ENCODE measurements at regions not wholly inside any gene's neighbourhood (a gene's known extent, or its start where the extent isn't known, plus 50 kb on each side); places are given as distances from the start of the nearest gene placed in this dataset.
"Not testable (repeated sequence)": the region's sequence is repeated elsewhere in the genome, so short reads cannot be mapped to it uniquely, and the experiment has no call there.

DNA sequence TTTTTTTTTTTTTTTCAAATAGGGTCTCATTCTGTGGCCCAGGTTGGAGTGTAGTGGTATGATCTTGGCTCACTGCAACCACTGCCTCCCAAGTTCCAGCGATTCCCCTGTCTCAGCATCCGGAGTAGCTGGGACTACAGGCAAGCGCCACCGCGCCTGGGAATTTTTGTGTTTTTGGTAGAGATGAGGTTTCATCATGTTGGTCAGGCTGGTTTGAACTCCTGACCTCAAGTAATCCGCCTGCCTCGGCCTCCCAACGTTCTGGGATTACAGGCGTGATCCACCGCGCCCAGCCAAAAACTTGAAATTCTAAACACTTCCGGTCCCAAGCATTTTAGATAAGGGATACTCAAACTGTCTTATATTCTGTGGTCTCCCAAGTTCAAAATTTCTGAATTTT is 718.9 kb upstream of the MEF2C start:
- DNase-seq = no peak

DNA sequence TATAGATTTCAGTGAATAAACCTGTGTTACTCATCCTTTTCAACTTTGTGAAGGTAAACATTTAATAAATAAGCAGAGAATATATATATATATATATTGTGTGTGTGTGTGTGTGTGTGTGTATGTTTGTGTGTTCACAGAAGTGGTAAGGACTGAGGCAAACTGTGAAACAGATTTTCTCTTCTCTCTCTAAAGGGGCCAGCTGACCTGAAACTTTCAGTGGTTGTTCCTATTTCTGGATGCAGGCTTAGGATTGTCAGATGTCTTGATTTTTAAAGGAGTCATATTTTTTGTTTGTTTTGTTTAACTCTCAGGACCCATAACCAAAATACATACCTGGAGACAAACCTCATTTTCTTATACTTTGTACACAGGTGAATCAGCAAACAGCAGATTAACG is 714.9 kb upstream of the MEF2C start:
- no peak for DNase-seq

DNA sequence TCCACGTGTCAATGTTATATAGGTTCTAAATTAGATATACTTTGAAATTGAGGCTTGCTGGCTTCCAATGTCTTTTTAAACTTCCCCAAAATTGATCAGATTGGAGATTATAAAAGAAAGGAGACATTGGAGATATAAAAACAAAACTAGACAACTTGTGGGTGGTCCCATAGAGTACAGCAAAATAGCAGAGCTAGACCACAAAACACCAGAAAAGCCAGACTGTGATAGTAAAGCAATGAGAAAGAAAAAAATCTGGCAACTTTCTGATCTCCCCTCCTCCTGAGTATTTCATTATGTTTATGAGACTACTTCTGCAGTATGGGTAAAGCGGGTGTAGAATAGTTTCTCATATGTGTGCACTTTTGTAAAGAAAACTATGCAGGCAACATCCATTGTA is 713.8 kb upstream of the MEF2C start:
- no peak for DNase-seq

DNA sequence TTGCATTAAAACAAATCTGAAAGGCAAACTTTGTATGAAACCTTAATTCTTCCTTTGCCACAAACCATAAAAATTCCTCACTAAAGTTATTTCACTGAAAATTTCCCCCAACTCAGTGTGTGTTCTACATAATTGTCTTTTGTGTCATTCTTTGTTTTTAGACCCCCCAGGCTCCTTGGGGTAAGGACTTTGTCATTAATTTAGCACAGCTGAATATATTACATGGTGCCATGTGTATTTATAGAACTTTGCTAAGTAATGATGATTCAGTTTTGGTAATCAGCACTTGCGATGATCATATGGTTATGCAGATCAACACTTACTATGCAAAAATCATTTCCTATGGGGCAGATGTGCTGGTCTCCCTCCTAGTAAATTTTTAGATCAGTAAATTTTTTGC is 712.1 kb upstream of the MEF2C start:
- DNase-seq = no peak

DNA sequence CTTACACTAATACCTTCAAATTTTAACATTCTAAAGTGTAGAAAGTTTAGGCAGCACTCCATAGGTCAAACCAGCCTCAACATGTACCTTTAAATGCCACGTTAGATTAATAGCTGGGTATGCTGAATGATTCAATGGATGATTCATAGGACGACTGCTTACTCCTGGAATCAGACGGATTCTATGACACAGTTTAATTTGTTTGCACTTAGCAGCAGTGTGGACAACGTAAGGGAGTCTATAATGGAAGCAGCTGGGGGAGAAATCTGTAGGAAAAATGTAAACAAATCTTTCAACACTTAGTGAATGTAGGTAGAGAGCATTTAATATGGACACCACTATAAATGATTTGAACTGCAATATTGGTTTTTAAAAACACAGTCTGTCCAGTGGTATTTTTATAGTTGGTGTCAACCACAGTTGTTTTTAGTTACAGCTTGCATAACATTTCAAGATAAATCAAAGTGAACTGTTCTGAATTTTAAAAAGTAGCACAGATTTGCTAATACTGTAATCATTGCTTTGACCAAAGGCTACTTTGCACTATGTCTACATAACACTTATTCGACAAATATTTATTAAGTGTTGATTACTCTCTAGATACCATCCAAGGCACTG is 701.5 kb upstream of the MEF2C start:
- DNase-seq = no peak

DNA sequence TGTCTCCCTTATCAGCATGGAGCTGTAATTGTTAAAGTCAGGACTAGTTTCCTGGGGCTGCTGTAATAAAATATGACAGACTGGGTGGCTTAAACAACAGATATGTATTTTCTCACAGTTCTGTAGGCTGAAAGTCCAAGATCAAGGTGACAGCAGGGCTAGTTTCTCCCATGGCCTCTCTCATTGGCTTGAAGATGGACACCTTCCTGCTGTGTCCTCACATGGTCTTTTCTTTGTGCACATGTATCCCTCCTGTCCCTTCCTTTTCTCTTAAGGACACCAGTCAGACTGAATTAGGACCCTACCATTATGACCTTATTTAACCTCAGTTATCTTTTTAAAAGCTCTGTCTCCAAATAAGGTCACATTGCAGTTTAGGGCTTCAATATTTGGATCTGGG is 700.5 kb upstream of the MEF2C start:
- no peak for DNase-seq

DNA sequence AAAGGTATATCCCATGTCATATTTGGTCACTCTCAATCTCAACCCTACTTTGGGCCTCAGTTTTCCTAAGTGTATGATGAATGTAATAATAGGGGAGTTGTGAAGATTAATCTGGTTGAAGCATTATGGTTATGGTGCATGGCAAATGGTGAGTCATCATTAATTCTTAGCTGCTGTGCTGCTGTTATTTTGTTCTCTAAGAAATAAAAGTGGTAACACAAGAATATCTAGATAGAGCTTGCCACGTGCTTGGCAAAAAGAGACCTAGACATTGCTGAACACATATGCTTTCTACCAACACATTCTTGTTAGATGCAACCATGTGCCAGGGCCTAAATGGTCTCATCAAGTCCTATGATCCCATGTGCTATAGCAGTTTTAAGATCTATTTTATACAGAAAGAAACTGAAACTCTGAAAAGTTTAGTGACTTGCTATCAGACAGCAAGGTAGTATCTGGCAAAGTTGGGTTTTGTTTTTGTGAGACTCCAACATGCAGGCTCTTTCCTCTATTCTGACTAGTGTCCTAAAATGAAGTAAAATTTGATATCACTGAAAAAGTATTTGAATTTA is 699.9 kb upstream of the MEF2C start:
- no peak for DNase-seq

DNA sequence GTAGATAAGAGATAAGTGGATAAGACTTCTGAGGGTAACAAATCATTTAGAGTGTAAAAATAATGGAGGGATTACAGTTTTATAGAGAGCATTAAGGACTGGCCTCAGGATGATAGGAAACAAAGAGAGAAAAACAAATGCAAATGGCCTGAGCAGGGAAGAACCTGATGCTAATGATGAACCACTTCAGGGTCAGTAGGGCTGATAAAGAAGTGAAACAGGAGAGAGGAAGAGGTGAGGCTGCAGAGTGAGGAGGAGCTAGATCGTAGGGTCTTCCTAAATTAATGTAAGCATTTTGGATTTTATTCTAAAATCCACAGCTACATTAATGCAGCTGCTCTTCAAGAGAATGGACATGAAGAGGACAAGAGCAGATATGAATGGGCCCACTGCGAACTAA is 698.0 kb upstream of the MEF2C start:
- DNase-seq = no peak

DNA sequence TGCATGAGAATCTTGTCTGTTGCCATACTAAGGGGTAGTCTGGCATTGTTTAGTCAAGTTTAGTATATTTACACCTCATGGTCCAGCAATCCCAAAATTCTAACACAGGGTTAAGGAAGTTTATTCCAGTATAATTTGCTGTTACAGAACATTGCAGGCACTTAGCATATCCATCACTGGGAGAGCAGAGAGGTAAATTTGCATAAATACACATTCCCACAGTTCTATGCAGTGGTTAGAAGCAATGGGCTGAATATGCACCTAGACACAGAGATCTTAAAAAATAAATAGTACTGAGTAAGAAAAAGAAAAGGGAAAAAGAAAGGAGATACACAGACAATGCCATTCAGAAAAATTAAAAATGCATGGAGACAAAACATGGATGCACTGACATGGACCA is 692.3 kb upstream of the MEF2C start:
- no peak for DNase-seq

DNA sequence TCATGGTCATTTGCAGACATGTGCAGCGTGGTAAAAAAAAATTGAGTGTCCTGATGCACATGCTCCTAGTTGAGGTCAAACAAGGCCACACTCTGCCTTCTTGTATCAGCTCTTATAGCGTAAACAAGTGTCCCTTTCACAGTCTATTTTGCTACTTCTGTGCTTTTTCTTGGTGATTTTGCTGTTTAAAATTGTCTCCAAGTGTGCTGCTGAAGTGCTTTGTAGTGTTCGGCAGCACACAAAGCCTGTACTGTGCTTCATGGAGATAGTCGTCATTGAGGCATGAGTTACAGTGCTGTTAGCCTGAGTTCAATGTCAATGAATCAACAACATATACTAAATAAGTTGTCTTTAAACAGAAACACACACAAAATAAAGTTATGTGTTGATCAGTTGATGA is 690.4 kb upstream of the MEF2C start:
- no peak for DNase-seq

DNA sequence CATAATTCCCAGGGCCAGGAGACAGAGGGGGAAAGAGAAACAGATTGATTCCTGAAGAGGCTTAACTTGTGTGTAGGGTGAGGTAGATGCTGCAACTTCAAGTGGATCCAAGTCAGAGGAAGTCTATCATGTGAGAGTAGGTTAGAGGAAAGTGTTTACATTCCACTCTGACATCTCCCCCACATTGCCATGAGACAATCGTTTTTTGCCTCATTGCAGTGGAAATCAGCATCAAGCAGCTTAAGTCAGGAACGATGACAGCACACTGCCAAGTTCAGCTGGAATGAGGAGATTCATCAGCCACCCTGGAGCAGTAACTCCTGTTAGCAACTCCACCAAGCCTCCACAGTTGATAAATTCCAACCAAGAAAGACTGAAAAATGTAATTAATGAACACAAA is 689.7 kb upstream of the MEF2C start:
- DNase-seq = no peak

DNA sequence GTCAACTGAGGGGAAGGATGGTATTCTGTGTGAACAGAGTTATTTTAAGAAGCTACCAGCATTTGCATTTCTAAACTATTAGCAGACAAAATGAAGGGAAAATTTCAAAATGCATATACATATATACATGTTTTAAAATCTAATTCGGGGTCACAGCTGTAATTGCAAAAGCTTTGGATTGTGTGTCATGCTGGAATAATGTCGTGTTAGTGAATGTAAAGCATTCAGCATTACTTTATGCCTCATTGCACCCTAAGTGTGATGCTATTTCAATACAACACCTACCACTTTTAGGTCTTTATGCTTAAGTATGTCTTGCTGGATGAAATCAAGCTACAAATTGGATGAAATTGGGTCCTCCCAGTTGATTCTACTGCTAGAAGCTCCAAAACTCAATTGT is 687.6 kb upstream of the MEF2C start:
- DNase-seq = no peak

DNA sequence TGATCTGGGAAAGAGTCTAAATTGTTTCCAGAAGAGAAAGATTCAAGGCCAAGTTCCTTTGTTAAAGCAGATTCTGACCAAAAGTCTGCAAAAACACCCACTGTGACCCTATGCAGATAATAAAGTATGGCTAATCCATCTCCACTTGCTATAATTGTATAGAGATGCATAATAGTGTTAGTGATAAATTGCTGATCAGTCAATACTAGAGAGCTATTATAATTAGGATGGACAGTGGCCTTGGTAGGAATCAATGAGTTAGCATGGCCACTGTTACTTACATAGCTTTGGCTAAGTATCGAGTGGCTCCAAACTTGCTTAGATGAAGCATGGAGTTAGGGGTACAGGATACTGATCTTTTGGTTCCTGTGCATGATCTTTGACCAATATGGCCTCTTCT is 683.4 kb upstream of the MEF2C start:
- DNase-seq = no peak

DNA sequence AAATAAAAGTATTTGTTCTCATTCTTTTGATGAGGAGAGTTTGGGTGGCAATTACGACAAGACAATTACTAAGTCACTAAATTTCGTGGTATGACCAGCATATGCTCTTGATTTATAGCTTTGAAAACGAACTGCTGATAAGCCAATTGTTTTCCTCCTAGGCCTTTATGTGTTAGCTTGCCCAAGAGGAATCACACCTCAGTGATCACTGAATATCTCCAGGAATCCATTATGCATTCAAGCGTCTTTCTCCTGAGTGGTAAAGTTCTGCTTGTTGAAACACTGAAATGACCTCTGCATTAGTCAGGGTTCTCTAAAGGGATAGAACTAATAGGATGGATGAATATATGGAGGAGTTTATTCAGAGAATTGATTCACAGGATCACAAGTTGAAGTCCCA is 677.7 kb upstream of the MEF2C start:
- DNase-seq = no peak

DNA sequence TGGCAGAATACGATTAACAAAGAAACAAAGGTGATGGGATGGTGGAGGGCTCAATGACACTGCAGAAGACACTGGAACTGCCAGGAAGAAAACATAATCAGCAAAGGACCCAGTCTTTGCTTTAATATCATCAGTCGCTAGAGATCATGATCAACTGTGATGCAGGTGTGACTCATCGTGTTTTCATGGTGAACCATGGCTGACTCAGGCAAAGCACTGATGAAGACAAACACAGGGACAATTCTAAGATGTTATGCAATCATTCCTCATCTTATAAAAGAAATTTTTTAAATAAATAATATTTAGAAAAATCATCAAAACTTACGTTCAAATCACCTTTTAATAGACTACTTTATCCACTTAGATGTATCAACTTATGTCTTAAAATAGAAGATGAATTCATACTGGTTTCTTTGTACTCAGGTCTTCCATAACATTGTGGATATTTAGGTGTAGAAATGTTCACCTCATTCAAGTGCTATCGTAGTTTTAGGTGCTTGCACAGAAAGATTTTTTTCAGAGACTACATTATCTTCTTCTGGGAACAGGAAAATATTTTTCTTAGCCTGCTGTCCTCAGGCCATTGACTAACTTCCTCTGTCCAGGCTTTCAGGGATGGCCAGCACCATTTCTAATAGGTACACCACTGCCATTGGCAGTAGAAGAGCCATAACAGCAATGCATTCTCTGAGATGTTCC is 673.4 kb upstream of the MEF2C start:
- no peak for DNase-seq

DNA sequence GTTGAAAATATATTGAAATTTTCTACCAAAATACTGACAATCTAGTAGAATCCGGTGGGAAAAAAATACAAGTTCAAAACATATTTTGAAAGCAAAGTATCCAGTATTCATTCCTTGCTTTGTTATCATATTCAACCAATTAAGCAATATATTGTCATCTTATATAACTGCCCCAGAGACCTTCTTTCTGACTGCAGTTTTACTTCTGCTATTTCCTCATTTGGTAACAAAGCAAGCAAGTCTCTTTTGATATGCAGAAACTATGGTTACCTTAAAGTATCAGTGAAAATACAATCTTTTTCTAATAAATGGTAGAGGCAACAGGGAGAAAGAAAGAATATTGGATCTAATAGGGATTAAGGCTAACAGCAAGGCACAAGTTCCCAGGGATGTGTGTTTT is 663.7 kb upstream of the MEF2C start:
- DNase-seq = no peak

DNA sequence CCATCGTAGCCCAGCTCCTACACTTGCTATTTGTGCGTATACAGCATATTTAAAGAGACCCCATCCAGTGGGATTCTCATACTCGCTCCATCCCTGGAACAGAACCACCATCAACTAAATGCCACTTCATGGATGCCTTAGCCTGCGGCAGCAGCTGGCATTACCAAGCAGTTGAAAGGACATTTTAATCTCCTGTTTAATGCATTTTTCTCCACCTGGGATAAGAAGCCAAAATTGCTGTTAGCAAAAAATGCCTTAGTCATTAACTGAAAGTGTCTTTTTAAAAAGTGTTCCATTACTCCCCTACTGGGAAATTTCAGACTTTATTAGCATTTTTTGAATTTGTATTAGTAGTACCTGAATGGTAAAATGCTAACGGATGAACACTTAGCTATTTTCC is 662.6 kb upstream of the MEF2C start:
- no peak for DNase-seq

DNA sequence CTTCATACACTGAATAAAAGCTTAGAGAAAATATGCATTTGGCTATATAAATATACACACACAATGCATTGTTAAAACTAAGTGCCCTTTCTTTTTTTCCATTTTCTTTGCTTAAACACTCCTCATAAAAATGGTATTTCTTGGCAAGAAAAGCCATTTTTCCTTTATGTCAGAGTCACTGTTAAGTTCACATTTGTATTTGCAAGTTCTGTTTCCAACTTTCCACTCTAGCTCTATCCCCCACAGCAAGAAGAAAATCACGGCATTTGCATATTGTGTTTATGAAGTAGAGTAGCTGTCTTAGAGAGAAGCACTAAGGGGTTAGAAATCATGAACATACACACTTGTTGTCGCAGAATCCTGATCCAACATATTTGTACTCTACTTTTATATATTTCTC is 662.1 kb upstream of the MEF2C start:
- no peak for DNase-seq

DNA sequence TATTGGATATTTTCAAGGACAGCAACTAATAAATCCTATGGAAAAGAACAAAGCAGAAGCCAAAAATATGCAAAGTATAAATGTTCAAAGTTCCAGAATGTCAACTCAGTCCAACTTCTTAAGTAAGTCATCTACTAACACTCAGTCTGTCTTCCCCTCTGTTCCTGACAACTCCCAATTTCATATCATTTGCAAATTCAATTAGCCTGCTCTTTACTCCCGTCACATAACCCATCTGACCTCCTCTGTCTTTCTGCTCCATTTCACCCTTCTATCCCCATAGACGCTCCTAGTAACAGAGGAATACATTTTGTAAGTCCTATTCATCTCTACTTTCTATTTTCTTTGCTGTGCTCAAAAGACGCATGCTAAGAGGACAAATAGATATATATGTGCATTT is 659.8 kb upstream of the MEF2C start:
- no peak for DNase-seq

DNA sequence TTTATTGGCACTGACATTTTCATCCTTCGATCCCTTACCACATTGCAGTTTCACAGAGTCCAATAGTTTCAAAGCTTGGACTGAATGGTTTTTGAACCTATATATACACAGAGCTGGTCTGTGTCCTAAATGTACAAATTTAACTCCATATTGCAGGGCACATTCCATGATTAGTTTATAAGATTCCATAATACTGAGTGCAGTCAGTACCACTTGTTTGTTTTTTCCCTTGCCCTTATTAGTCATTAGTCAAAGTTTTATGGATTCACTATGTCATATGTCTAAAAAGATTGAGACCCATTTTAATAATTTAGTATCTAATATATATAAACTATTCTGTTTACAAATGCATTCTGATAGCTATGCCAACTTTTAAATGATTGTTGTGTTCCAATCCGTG is 654.8 kb upstream of the MEF2C start:
- DNase-seq = no peak

DNA sequence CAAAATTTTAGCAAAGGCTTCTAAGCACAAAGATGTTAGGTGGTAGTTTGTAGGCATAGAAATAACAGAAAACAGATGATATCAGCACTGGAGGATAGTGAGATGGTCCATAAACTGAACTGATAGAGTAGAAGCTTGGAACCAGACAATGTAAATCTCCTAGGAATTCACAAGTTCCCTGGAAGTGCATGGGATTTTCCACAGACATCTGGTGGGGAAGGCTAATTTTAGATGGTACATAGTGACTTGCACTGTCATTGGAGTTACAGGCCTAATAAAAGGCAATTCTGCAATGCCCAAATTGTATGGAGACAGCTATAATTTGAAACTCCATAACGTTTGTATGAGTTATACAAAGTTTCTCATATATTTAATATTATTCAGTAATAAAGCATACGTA is 653.0 kb upstream of the MEF2C start:
- DNase-seq = no peak

DNA sequence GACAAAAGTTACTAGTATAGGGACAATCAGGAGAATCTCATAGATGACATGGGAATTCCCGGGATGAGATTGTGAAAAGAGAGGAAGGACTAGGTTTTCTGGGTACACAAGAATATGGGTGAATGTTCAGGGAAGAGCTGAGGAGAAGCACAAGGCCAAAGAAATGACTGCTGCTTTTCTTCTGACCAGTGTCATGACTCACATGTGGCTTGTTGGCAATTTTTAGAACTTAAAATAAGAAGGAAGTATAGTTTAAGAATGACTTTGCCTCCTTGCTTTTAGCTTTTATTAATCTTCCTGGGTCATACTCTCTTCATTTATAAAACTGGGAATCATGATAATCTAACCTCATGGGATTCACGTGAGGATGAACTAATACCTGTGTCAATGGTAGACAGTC is 652.4 kb upstream of the MEF2C start:
- DNase-seq = no peak

DNA sequence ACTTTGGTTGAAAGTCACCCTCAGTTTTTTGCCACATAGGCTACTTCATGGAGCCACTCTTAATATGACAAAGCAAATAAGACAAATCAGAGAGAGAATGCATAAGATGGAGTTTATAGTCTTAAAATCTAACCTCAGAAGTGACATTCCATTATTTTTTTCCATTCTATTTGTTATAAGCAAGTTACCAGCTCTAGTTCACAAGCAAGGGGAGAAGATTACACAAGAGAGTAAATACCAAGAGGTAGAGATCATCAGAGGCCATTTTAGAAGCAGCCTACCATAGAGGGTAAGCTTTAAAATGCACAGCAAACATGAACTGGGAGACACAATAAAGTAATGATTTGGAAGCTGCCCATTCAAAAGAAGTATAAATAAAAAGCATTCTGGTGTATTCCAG is 651.3 kb upstream of the MEF2C start:
- DNase-seq = no peak

DNA sequence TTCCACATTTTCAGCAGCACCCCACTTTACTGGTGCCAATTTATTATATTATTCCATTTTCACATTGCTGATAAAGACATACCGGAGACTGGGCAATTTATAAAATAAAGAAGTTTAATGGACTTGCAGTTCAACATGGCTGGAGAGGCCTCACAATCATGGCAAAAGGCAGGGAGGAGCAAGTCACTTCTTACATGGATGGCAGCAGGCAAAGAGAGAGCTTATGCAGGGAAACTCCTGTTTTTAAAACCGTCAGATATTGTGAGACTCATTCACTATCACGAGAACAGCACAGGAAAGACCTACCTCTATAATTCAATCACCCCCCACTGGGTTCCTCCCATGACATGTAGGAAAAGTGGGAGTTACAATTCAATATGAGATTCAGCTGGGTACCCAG is 641.8 kb upstream of the MEF2C start:
- no peak for DNase-seq

DNA sequence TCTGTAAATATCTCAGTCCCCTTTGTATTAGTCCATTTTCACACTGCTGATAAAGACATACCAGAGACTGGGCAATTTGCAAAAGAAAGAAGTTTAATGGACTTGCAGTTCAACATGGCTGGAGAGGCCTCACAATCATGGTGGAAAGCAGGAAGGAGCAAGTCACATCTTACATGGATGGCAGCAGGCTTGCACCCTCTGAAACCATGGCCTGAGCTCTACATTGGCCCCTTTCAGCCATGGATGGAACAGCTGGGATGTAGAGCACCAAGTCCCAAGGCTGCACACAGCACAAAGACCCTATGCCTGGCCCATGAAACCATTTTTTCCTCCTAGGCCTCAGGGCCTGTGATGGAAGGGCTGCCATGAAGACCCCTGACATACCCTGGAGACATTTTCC is 640.9 kb upstream of the MEF2C start:
- not testable (repeated sequence) for DNase-seq
